Neural cell (in vitro differentiated cells): ENCODE measurements at regions not wholly inside any gene's neighbourhood (a gene's known extent, or its start where the extent isn't known, plus 50 kb on each side); places are given as distances from the start of the nearest gene placed in this dataset.

Source experiments
- CTCF ChIP-seq: fragments of 450-650 bp; IDR thresholded peaks from 2 replicates; pipeline ENCODE4 v1.5.1; 2014; ENCODE audit warnings: antibody characterized with exemption, mild to moderate bottlenecking, moderate library complexity; ENCODE audit not compliant: poor library complexity, severe bottlenecking
- EP300 ChIP-seq: fragments of 450-650 bp; conservative IDR thresholded peaks from 2 replicates; pipeline ENCODE4 v1.6.1; 2014; ENCODE audit warnings: antibody characterized with exemption, mild to moderate bottlenecking, moderate library complexity; ENCODE audit not compliant: poor library complexity, severe bottlenecking
- POLR2AphosphoS5 ChIP-seq: IDR thresholded peaks from 2 replicates; pipeline ENCODE4 v1.6.1; 2012

- TF ChIP-seq CTCF = no peak
- no peak for TF ChIP-seq POLR2AphosphoS5
- TF ChIP-seq EP300 = no peak
Observed at GRCh38 chr10:94172332-94172731, 178.6 kb downstream of the PLCE1 start.
